C4-2B (cell line): ENCODE measurements at regions not wholly inside any gene's neighbourhood (a gene's known extent, or its start where the extent isn't known, plus 50 kb on each side); places are given as distances from the start of the nearest gene placed in this dataset.
"Not testable (repeated sequence)": the region's sequence is repeated elsewhere in the genome, so short reads cannot be mapped to it uniquely, and the experiment has no call there.

Source experiments
- H3K27ac ChIP-seq: fragments of 450-650 bp; 2 replicates; pipeline ENCODE4 v1.5.1; 2017
- CTCF ChIP-seq: fragments of 450-650 bp; conservative IDR thresholded peaks from 2 replicates; pipeline ENCODE4 v1.5.1; 2017; ENCODE audit warnings: mild to moderate bottlenecking

GRCh38 chr18:14460364-14460763 is 83.0 kb downstream of the POTEC start:
- not testable (repeated sequence) for H3K27ac ChIP-seq

GRCh38 chr18:14459826-14460225 is 83.6 kb downstream of the POTEC start:
- peak; percentile 81 for TF ChIP-seq CTCF
- H3K27ac ChIP-seq, result not testable (repeated sequence)

- peak; percentile 21 for TF ChIP-seq CTCF
- H3K27ac ChIP-seq, result not testable (repeated sequence)
Measured at GRCh38 chr18:14458009-14458945, 85.1 kb downstream of the POTEC start.

- H3K27ac ChIP-seq, result not testable (repeated sequence)
Measured at GRCh38 chr18:14450637-14451009, 92.8 kb downstream of the POTEC start.

DNA sequence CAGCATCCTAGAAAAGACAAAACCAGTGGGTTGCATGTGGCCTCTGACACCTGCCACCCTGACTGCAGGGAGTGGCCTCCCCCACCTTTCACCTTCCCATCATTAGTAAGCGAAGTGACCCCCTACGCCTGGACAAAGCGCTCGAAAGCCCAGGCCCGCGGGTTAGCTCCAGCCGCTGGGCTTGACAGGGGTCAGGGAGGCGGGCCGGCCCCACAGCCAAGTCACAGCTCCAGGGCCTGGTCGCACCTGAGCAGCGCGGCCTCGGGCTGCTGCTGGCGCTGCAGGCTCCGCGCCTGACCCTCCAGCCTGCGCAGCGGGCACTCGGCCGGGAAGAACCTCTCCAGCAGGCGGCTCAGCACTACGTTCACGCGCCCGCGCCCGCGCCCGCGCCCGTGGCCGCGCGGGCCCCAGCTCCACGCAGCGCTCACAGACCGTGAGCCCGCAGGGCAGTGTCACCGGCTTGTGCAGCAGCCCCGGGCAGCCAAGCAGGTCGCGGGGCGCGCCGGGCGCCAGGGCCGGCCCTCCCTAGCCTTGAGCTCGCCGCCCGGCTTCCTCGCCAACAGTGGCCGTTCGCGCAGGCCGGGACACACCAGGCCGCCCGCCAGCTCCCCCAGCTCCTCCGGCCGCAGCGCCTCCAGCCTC is 93.3 kb downstream of the POTEC start:
- peak; percentile 20; the same call in 1 of the 2 replicates for TF ChIP-seq CTCF
- H3K27ac ChIP-seq, result not testable (repeated sequence)

DNA sequence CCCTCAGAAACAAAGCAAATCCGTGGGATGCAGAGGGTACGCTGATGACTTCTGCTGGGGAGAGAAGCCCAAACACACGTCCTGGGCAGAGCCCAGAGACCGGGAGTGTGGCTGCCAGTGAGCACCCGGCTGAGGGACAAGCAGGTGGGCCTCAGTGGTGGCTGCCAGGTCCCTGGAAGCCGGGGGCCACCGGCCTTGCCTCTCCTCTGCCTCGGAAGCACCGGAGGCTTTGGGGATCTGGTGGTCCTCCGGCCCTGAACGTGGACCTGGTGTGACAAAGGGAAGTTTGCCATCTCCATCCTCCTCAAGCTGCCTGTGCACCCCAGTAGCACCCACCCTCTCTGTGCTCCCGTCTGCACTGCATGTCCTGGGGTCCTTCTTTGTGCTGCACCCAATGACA is 94.3 kb downstream of the POTEC start:
- not testable (repeated sequence) for H3K27ac ChIP-seq

DNA sequence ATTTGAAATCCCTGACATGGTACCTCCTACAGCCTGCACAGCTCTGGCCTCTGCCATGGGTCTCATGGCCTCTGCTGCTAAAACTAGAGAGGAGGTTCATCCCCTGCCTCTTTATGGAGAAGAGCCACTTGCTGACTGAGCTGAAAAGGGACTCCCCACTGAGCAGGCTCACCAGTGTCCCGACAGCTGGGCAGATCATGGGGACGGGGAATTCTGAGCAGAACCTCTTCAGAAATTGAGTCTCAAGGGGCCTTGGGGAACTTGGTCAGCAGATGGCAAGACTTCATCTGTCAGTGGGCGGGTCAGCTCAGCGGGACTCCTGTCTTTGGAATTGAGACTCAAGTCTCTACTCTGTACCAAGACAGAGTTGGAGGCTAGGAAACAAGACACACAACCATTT is 95.7 kb downstream of the POTEC start:
- not testable (repeated sequence) for H3K27ac ChIP-seq

DNA sequence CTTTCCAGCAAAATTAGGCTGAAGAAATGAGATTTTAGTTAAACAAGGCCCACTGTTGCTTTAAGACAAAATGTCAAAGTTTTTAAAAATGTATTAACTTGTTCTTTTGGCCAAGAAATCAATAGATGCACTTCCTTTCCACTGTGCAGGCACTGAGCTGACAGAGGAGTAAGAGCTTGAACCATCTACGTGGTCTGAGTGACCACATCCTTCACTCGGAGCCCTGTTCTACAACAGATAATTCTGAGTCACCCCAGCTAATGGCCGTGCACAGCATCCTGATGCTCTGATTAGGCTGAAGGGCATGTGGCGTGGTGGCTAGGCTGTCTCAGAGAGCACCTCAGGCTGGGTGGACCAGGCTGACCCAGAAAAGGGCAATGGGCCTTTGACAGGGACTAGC is 107.9 kb downstream of the POTEC start:
- H3K27ac ChIP-seq, result not testable (repeated sequence)

DNA sequence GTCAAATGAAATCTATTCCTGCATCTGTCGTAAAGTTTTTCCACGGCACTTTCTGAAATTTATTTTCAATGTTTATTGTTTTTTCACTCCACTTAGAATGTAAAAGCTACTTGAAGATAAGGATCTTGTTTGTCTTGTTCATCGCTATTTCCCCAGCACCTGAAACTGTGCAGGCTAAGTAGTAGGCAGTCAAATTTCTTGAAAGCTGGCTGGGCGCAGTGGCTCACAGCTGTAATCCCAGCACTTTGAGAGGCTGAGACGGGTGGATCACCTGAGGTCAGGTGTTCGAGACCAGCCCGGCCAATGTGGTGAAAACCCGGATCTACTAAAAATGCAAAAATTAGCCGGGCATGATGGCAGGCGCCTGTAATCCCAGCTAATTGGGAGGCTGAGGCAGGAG is 111.0 kb downstream of the POTEC start:
- H3K27ac ChIP-seq, result not testable (repeated sequence)

- peak overlapping the region; percentile 20; the same call in 1 of the 2 replicates for H3K27ac ChIP-seq
- TF ChIP-seq CTCF, result peak; percentile 23
Measured at GRCh38 chr18:14431031-14431521, 112.3 kb downstream of the POTEC start.

DNA sequence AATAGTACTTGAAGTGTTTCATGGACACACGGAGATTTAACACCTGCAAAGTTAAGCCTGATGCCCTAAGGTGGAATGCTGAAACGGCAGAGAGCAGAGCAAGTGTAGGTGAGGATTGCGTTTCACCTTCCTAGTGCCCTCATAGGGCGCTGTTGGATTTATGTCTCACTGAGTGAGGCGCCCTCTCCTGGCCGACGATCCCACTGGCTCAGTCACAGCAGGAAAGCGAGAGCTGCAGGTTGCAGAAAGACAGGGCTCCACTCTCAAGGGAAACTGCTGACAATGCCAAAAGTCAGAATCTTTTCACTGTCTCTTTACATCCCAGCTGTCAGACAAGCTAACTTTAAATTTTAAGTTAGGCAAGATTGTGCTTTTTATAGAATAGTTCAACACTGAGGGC is 127.6 kb downstream of the POTEC start:
- TF ChIP-seq CTCF, result peak; percentile 81

DNA sequence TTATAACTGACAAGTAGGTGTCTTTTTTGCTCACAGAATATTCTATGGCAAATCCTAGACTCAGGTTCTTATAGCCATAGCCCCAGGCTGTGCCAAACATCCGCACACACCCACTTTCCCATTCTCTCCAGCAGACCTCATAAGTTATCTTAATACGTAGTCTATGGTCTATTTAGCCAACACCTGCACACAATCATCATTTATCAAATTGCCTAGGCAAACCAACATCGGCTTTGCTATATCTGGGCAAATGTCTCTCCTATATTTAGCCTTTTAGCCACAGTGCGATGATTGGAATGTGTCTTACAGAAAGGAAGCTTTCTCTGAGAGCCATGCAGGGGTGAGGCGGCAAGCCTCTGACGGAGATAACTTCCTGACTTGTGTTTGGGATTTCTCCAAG is 128.0 kb downstream of the POTEC start:
- not testable (repeated sequence) for H3K27ac ChIP-seq

More for the DNA sequence above, 127.6 kb downstream of the POTEC start:
- H3K27ac ChIP-seq, result not testable (repeated sequence)
